ENCODE measurements at regions not wholly inside any gene's neighbourhood (a gene's known extent, or its start where the extent isn't known, plus 50 kb on each side); places are given as distances from the start of the nearest gene placed in this dataset.

- no peak for DNase-seq
These were observed 459.7 kb downstream of the RAB28 start for GRCh38 chr4:13024147-13025105.

GRCh38 chr4:13007802-13008470 is 476.2 kb downstream of the RAB28 start:
- no peak for DNase-seq

GRCh38 chr4:12993923-12994322 is 490.2 kb downstream of the RAB28 start:
- no peak for DNase-seq

GRCh38 chr4:12987284-12987683 is 496.9 kb downstream of the RAB28 start:
- DNase-seq, result no peak

GRCh38 chr4:12979797-12980196 is 504.3 kb downstream of the RAB28 start:
- DNase-seq, result no peak

GRCh38 chr4:12978310-12978709 is 505.8 kb downstream of the RAB28 start:
- DNase-seq, result no peak

GRCh38 chr4:12975511-12975910 is 508.6 kb downstream of the RAB28 start:
- DNase-seq, result no peak

- DNase-seq, result no peak
These were observed 510.6 kb downstream of the RAB28 start for GRCh38 chr4:12973522-12973921.

- no peak for DNase-seq
These were observed 515.8 kb downstream of the RAB28 start for GRCh38 chr4:12968345-12968744.

- DNase-seq, result no peak
These were observed 517.4 kb downstream of the RAB28 start for GRCh38 chr4:12966726-12967125.

- no peak for DNase-seq
These were observed 518.8 kb downstream of the RAB28 start for GRCh38 chr4:12965334-12965733.

- no peak for DNase-seq
These were observed 520.2 kb downstream of the RAB28 start for GRCh38 chr4:12963912-12964311.

GRCh38 chr4:12963291-12963690 is 520.8 kb downstream of the RAB28 start:
- no peak for DNase-seq

- DNase-seq, result no peak
These were observed 522.4 kb downstream of the RAB28 start for GRCh38 chr4:12961713-12962112.

GRCh38 chr4:12958436-12958835 is 525.7 kb downstream of the RAB28 start:
- DNase-seq, result no peak

GRCh38 chr4:12957108-12957507 is 527.0 kb downstream of the RAB28 start:
- DNase-seq, result no peak

- DNase-seq, result no peak
These were observed 528.1 kb downstream of the RAB28 start for GRCh38 chr4:12956026-12956425.

- peak; percentile 77 for DNase-seq
These were observed 534.2 kb downstream of the RAB28 start for GRCh38 chr4:12949719-12950490.

GRCh38 chr4:12943069-12943468 is 541.1 kb downstream of the RAB28 start:
- no peak for DNase-seq

- DNase-seq, result no peak
These were observed 550.3 kb downstream of the RAB28 start for GRCh38 chr4:12933760-12934221.

- no peak for DNase-seq
These were observed 551.8 kb downstream of the RAB28 start for GRCh38 chr4:12932203-12932788.

- DNase-seq, result no peak
These were observed 554.4 kb downstream of the RAB28 start for GRCh38 chr4:12929784-12930183.

GRCh38 chr4:12928751-12929150 is 555.4 kb downstream of the RAB28 start:
- no peak for DNase-seq

Measured in NCI-H345 (cell line).